ENCODE measurements at regions not wholly inside any gene's neighbourhood (a gene's known extent, or its start where the extent isn't known, plus 50 kb on each side); places are given as distances from the start of the nearest gene placed in this dataset.

DNA sequence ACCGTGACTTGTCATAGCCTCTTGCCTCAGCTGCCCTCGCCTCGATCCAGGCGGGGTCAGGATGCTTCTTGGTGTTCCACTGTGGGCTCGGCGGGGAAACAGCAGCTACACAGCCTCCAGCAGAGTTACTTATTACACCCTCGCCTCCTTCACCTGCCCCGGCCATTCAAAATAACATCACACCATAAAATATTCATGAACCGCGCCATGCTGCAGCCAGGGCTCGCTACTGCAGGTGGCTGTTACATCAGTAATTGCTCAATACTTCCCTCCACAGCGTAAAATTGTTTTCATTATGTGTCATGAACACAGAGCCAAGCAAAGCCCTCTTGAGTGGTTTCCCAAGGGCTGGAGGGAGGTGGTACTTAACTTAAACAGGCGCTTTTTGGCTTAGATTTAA lies 241.5 kb upstream of the SP8 start:
- peak; percentile 58 for DNase-seq (ENCODE audit: low read depth, low spot score)

DNA sequence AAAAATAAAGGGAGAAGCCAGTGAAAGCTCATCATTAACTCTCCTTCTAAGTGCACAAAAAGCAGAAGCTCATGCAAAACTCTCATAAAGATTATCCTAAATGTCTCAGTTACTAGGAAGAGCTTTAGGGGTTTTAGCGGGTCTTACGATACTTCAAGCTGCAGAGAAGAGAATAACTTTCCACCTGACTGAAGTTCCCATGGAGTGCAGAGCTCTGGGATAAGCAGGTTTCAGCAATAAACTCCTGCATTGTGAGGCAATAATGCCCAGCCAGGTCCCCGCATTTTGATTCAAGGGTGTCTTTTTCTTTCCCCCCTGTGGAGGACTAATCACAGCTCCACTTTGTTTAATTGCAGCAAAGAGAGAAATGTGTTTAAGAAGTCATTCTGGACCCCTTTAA lies 241.9 kb upstream of the SP8 start:
- peak; percentile 2 for DNase-seq (ENCODE audit: low read depth, low spot score)

DNA sequence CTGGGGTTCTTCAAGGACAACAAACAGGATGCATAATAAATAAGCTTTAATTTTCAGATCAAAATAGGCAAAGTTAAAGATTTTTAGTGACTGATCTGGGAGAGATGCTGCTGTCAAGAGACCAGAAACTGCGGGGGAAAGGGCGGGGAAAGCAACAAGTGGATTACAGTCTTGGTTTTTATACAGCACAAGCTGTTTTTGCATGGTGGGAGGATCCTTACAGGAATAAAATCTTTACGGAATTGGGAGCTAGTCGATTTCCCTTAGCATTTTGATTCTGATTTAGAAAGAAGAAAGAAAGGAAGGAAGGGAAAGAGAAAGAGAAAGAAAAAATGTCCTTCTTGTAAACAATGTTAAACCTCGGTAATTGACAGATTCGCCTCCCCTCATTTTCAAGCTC lies 242.3 kb upstream of the SP8 start:
- DNase-seq (ENCODE audit: low read depth, low spot score): no peak

DNA sequence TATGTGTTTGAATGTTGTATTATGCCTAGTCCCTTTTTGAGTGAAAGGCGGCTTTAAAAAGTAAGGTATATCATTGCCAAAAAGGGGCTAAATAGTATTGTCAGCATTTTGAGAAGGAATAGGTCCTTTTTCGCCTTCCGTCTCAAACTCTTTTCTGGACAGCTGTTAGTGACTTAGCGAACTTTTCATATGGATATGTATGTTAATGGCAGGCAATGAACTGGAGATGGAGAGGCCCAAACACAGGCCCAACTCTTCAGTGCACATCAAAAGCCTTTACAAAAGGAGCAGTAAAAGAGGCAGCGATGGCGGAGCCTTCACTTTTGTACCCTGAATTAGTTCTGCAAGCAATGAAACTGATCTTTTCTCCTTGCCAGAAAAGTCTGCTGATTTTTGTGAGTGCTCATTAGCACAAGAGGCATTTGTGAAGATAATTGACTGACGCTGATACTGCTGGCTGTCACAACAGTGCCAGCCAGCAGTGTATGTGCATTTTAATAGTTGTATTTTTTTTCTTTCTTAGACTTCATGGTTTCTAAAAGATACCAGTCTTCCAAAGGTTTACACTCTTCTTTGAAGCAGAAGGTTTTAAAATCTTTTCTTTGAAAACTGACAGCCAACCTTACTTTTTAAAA lies 243.7 kb upstream of the SP8 start:
- DNase-seq (ENCODE audit: low read depth, low spot score): no peak

DNA sequence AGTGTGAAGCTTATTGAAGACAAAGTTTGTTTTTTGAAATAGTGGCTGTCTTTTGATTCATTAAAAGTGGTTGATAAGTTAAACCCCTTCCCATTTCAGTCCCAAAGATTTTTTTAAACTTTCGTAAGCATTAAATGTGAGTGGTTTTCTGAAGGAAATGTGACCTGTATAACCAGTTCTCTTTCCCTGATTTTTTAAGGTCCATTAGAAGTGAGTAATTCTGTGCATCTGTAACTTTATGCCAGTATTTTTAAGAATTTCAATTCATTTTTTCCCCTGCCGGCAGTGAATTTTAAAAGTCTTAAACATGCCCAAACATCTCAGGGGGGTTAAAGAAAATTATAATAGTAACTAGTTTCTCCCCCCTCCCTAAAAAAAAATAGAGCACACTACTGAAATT lies 254.6 kb upstream of the SP8 start:
- peak; percentile 3 for DNase-seq (ENCODE audit: low read depth, low spot score)

DNA sequence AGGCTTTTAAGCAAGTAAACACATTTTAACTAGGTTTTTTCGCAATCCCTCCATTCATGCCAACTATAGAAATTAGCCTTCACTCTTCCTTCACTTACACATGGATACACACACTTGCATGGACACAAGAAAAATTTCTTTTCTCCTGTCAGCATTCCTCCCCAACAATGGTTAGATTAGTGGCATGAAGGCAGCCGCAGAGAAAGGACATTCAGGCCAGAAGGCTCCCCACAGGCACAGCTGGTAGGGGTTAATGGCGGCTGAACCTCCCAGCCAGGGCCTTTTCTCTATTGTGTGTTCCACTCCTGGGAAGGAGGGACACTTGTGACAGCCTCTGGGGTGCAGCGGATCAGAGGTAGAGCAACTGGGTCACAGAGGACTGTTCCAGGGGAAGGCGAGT lies 255.0 kb upstream of the SP8 start:
- DNase-seq (ENCODE audit: low read depth, low spot score): peak; percentile 62

DNA sequence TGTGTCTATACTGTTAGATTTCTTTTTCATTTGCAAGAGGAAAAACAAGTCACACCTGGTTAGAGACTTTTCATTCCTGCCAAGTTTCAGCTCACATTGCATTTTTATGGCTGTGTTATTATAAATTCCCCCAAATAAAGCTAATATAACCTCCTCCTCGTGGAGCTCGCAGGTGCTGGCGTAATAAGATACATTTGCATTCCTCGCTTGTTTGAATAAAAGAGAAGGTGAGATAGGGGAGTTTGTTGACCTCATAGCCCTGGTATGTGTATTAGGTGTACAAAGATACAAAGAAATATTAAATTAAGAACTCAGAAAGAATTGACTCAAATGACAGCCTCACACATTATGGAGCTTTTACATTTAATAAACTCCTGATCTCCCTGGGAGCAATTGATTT lies 257.7 kb upstream of the SP8 start:
- DNase-seq (ENCODE audit: low read depth, low spot score): no peak

DNA sequence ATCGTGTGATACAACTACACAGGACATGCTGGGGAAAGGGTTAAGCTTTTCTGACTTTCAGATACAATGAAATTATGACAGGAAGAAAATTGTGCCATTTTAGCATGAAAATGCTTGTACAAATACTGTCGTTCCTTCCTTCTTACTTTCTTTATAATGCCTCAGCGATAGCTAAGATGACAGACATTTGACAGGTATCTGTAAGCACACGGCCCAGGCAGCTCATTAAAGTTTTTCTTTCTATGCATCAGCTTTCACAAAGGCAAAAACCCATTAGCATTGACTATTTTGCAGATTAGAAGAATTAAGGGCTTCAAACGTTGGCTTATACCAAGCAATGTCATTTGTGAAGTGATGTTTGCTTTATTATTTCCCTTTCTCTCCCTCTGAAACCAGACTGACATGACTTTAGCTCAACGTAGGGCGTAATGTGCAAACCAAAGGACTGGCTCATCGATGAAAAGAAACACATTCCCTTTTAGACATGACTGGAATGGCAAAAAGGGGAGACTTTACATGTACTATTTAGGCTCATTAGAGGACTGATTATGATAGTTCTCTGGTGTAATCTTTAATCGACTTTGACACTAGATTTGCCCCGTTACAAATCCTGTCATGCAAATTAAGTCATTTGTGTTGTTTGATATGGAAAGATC lies 258.4 kb upstream of the SP8 start:
- no peak for DNase-seq (ENCODE audit: low read depth, low spot score)

DNA sequence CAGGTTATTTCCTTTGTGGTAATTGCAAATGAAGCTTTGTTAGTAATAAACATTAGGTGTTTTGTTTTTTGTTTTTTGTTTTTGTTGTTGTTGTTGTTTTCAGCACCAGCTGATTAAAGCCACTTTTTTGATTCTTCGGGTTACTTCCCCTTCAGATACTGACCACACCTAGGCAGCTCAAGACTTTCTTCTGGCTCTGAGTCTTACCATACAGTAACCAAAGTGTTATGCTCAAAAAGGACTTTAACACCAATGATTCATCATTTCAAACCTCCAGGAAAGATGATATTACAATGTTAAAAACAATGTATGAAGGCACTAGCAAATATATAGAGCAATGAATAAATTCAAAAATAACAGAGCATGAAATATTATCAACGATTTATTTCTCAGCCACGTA lies 265.2 kb upstream of the SP8 start:
- DNase-seq (ENCODE audit: low read depth, low spot score): no peak

DNA sequence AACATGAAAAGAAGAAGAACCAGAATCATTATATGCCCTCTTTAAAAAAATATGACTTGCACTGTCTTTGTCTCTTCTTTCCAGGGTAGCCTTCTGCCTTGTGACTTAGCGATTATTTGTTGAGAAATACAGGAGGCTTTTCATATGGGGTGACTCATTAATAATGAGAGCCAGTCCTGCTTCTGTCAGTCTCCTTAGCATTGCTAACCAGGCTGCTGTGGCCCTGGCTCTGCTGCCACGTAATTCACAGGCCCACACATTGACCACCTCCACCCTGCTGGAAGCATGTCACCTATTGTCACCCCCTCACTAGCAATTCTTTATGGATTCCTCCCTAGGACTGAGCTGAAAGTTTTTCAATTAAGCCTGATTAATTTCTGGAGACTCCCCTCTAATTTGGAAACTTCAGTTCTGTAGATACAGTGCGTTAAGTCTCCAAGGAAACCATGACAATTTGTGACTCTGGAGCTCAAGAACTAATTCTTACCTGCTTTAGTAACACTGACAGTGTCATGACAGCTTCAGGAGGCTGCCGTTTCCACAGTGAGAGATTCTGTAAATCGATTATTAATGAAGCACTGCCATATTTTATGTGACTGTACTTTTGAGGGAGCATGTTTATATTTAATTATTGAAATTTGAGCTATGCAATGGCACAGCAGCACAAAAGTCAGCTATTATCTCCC lies 267.9 kb upstream of the SP8 start:
- DNase-seq (ENCODE audit: low read depth, low spot score): peak; percentile 18

DNA sequence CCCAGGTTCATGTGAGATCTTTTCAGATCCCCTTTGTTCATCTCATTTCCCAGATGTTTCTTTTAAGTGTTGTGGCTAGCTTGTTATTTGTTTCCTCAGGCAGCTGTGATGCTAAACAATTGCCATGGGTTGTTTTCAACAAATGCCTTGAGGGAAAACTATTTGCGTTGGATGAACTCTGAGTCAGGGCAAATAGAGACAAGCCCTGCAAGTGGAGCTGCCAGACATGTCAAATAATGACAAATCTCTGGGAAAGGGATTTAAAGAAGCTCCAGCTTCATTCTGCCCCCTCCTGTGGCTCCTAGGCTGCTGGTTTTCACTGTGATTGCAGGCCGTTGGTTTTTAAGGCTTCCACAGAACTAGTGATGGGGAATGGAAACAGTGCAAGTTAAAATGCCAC lies 272.4 kb upstream of the SP8 start:
- DNase-seq (ENCODE audit: low read depth, low spot score): no peak

DNA sequence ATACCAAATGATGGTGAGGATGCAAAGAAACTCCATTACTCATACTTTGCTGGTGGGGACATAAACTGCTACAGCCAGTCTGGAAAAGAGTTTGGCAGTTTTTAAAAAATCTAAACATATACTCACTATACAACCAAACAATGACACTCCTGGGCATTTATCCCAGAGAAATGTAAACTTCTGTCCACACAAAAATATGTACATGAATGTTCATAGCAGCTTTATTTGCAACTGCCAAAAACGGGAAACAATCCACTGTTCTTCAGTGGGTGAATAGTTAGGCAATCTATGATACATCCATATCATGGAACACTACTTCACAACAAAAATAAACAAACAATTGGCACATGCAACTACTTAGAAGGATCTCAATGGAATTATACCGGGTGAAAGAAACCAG lies 276.4 kb upstream of the SP8 start:
- no peak for DNase-seq (ENCODE audit: low read depth, low spot score)

DNA sequence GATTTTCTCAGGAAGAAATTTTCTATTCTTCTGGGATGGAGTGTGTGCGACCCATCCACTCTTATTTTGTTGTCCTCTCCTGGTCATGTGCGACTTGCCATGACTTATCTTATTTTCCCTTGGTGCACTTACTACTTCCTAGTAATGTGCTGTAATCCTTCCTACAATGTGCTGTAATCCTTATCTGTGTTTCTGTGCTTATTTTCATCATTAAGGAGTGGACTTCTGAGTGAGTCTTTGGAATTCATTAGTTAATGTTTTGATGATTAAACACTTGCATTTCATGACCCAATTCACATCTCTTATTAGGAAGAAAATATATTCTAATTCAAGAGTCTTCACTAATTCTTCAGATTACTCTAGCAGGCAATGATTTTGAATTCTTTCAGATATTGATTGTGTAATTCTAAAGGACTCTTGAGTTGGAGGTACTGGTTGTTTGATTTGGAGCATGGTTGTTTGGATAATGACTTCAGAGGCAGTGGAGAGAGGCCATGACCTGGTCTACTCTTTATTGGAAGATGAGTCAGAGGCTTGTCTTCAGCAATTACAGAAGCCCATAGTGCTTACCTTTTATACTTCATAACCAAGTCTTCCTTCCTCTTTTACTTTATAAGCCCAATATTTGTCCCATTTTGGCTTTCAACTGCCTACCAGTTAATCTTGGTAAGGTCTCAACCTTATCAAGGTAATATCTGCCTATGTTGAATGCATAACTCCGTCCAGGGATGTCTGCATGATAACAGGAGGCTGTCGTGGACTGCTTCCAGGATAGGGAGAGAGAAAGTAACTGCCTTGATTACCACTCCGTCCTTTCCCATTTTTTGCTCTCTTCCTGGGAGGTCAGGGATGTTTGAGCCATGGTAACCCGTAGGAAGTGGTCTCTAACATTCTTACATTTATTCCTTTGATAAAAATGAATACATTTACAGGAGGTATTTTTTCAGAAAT lies 278.3 kb upstream of the SP8 start:
- no peak for DNase-seq (ENCODE audit: low read depth, low spot score)

DNA sequence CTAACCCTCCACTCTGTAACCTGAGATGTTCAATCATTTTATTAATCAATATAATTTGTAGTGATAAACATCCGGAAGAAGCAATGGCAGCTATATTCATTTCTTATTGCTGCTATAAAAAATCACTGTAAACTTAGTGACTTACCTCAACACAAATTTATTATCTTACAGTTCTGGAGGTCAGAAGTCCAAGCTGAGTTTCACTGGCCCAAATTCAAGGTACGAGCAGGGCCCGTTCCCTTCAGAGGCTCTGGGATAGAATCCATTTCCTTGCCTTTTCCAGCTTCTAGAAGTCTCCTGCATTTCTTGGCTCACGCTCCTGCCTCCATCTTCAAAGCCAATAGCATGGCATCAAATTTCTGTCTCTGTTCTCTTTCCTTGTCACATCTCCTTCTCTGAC lies 279.5 kb upstream of the SP8 start:
- no peak for DNase-seq (ENCODE audit: low read depth, low spot score)

DNA sequence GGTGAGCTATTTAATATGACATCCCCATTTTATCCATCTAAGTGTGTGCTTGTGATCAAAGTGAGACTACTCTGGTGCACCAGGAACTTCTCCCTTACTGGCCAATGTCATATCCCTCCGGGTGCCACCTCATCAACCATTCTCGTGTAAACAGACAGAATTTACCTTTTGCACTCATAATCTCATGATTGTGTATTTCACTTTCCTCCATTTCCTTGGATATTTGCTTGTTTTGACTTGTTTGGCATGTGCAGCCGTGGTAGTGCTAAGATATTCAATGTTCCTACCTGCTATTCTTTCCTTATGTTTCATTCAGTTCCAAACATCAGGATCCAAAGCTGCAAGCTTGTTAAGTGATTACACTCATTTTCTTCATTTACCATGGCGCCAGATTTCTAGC lies 280.5 kb upstream of the SP8 start:
- DNase-seq (ENCODE audit: low read depth, low spot score): no peak

DNA sequence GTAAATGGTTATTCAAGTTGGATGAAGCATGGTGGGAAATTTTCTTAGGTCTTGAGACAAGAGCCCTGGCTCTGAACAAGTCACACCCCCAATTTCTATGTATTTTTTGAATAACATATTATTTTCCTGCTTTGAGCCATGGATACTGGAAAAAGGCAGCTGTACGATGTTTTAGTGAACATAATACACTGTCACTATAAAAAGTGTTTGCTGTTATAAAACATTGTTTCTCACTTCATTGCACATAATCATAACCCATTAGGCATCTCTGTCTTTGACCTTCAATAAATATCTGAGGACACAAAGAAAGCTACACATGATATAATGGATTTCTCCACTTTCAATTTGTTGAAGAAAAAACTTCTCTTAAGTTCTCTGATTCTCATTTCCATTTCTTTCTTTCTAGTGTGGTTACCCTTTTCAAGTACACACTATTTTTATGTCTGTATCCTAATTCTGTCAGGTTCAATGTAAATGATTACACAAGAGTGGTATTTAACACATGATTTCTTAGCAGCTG lies 283.9 kb upstream of the SP8 start:
- DNase-seq (ENCODE audit: low read depth, low spot score): no peak

DNA sequence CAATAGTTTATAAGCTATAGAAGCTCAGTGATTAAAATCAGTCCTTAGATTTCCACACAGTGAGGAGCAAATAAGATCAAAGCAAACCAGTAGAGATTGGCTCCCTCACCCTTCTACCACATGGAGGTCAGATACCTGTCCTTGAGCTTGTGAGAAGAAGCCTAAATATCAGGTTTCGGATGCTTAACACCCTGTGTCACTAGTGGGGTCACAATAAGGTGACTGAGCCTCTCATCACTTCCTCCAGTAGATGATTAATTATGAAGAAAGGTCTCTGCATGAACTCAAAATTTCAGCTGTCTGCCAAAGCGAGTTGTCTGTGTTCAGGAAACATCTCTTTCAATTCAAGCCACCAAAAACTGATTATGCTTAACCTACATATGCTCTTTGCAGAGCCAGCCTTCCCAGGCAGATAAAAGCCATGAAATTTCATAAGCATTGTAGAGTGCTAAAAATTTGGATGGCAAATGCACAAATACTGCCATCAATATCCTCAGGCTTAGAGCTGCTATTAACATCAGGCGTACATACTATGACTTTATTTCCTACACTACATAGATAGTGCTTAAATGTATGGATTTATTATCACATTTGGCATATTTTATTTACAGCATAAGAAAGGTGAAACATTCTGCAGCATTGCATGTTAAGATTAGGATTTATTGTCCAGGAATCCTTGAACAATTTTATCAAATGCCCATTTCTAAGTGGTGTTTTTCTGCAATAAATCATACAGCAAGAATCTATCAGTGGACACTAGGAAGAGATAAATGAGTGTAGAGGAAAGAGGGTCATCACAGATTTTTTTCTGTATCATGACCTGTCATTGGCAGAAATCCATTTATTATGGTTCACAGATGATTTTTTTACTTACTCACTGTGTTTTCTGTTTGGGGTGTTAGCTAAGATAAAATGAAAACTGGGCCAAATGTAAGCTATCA lies 285.1 kb upstream of the SP8 start:
- DNase-seq (ENCODE audit: low read depth, low spot score): no peak

DNA sequence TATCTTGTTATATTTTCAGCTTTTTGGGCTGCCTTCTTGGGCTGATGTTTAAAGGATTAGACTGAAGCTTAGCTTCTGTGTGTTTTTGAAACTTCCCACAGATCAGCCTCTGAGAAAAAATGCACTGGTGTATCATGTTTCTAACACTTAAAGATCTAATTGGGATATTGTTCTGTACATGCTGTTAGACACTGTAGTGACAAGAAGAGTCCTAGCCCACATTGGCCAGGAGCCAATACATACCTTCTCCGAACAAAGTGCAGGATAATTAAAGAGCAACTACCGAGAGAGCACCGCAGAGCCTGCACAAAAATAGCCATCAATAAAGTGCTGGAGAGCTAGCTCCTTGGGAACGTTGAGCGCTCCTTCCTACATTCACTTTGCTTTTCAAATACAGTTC lies 289.4 kb upstream of the SP8 start:
- DNase-seq (ENCODE audit: low read depth, low spot score): no peak

DNA sequence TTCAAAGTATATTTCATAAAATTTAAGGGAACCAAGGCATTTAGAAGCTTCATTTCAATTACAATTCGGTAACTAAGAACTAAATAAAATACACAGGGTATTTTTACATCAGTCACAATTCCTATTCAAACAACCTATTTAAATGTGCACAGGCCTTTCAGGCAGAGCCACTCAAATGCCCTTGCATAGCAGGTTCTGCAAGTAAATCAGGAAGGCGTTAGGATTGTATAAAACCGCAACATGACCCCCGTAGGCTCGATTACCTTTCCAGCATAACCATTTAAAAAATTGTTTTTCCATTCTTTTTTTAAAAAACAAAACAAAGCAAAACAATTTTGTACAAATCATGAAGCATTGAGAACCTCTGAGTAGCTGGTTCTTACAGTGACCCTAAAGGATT lies 289.9 kb upstream of the SP8 start:
- no peak for DNase-seq (ENCODE audit: low read depth, low spot score)

DNA sequence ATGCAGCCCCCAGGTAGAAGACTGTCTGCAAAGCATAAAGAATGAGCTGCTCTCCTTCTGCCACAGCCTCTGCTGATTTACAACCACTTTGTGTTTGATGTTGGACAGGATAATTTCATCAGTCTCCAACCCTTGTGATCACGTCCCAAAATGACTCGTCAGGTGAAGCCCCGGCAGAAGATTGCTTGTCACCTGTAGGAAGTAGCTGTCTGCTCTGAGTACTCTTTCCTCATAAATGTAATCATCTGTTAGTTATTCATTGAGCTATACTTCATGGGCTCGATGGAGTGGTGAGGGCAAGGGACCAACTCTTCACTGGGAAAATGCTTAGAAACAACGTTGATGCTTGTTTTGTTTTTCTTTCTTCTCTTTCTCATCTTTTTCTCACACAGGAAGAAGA lies 290.9 kb upstream of the SP8 start:
- DNase-seq (ENCODE audit: low read depth, low spot score): no peak

DNA sequence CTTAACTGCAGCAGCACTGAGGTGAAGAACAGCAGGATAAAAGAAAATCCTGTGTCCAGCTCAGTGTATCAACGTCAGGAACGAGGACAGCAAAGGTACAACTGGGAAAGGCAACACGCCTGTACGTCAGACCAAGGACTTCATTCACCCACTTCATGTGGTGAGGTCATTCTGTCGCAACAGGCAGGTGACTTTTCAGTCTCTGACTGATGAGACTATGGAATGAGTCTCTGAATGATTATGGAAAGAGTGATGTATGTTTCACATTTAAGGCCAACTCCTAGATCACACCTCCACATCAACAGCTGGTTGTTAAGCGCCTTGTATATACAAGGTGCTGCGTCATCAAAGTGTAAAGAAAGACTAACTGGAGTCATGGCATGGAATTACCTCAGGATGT lies 297.6 kb upstream of the SP8 start:
- no peak for DNase-seq (ENCODE audit: low read depth, low spot score)
